MCF 10A (cell line): ENCODE measurements at regions not wholly inside any gene's neighbourhood (a gene's known extent, or its start where the extent isn't known, plus 50 kb on each side); places are given as distances from the start of the nearest gene placed in this dataset.

Experiments used
- BruUV-seq: library from RNA; stranded (reverse); fragments of 400-500 nt; replicated peaks from 2 replicates; lab custom pipeline; 2021; lab: Mats Ljungman, UMichigan
- CTCF ChIA-PET: fragments of 300-600 bp; sonication (Branson Sonifier 250); formaldehyde crosslinking; extraction: SDS; loops from one replicate; lab custom pipeline; 2021; ENCODE audit warnings: antibody characterized with exemption, inconsistent platforms; lab: Yijun Ruan, JAX
- POLR2A ChIA-PET: fragments of 300-600, 350-650 bp; sonication (Branson Sonifier 250); formaldehyde crosslinking; extraction: SDS; loops from one replicate; lab custom pipeline; 2020; ENCODE audit warnings: antibody characterized with exemption, inconsistent platforms; lab: Yijun Ruan, JAX
- DNase-seq: peaks from one replicate; pipeline ENCODE4 v3.0.0-alpha.2; 2018; ENCODE audit not compliant: unreplicated experiment
- H3K27ac Mint-ChIP-seq: one replicate; pipeline ENCODE4 v1.8.0; 2022; ENCODE audit warnings: mild to moderate bottlenecking, low read depth, mixed read lengths; ENCODE audit not compliant: unreplicated experiment
- H3K27me3 Mint-ChIP-seq: one replicate; pipeline ENCODE4 v1.8.0; 2022; ENCODE audit warnings: mixed read lengths; ENCODE audit not compliant: insufficient read depth, unreplicated experiment
- H3K36me3 Mint-ChIP-seq: one replicate; pipeline ENCODE4 v1.8.0; 2022; ENCODE audit warnings: mild to moderate bottlenecking, moderate library complexity, mixed read lengths; ENCODE audit not compliant: insufficient read depth, unreplicated experiment
- H3K4me1 Mint-ChIP-seq: one replicate; pipeline ENCODE4 v1.8.0; 2022; ENCODE audit warnings: mixed read lengths; ENCODE audit not compliant: insufficient read depth, unreplicated experiment
- H3K4me3 Mint-ChIP-seq: one replicate; pipeline ENCODE4 v1.8.0; 2022; ENCODE audit warnings: mild to moderate bottlenecking, moderate library complexity, mixed read lengths; ENCODE audit not compliant: unreplicated experiment
- H3K9me3 Mint-ChIP-seq: one replicate; pipeline ENCODE4 v1.8.0; 2022; ENCODE audit warnings: mixed read lengths; ENCODE audit not compliant: unreplicated experiment
- CTCF ChIP-seq: fragments of 200-600 bp; IDR thresholded peaks from one replicate; pipeline ENCODE4 v1.8.0; 2022; ENCODE audit warnings: antibody characterized with exemption, mild to moderate bottlenecking; ENCODE audit not compliant: unreplicated experiment
- intact Hi-C: fragments of 100-400 bp; cut with micrococcal nuclease; formaldehyde crosslinking; loops from 2 replicates; pipeline ENCODE4 v1.14.1; 2022

GRCh38 chr10:14448197-14448990 is 117.7 kb upstream of the FRMD4A start:
- TF ChIP-seq CTCF: no peak
- Mint-ChIP-seq H3K9me3 (peaks cover 13% of the 10 kb centered on the region), H3K36me3 (no peaks in the 10 kb centered on the region), H3K27me3 (no peaks in the 10 kb centered on the region), H3K27ac (no peak overlapping the region), H3K4me1 (no peaks in the 10 kb centered on the region), H3K4me3 (no peak overlapping the region)
- DNase-seq: no peak
- intact Hi-C loops: no loop called here
- ChIA-PET CTCF (interaction anchor here (0.8 kb wide), 1 partner anchor 51 kb away, joined by 3 read pairs; no protein-coding TSS in a partner anchor), POLR2A (no interaction called here)
- BruUV-seq: no TSS peak

GRCh38 chr10:14447094-14447839 is 116.5 kb upstream of the FRMD4A start:
- peaks cover 13% of the 10 kb centered on the region for H3K9me3 Mint-ChIP-seq
- H3K4me1 Mint-ChIP-seq: no peaks in the 10 kb centered on the region
- ChIA-PET CTCF (no interaction called here), POLR2A (interaction anchor here (0.7 kb wide), 1 partner anchor 393 kb away, joined by 4 read pairs; no protein-coding TSS in a partner anchor)
- H3K4me3 Mint-ChIP-seq: no peak overlapping the region
- intact Hi-C loops: no loop called here
- TF ChIP-seq CTCF: no peak
- no peak overlapping the region for H3K27ac Mint-ChIP-seq
- BruUV-seq: no TSS peak
- DNase-seq: no peak
- H3K27me3 Mint-ChIP-seq: no peaks in the 10 kb centered on the region
- no peaks in the 10 kb centered on the region for H3K36me3 Mint-ChIP-seq

GRCh38 chr10:14439451-14440259 is 108.9 kb upstream of the FRMD4A start:
- Mint-ChIP-seq H3K9me3 (no peaks in the 10 kb centered on the region), H3K4me1 (no peaks in the 10 kb centered on the region), H3K27ac (no peak overlapping the region), H3K27me3 (no peaks in the 10 kb centered on the region), H3K36me3 (no peaks in the 10 kb centered on the region), H3K4me3 (no peak overlapping the region)
- CTCF ChIA-PET: interaction anchor here (0.5 kb wide), 1 partner anchor 288 kb away, joined by 3 read pairs; no protein-coding TSS in a partner anchor
- intact Hi-C loops: no loop called here
- BruUV-seq: no TSS peak
- no peak for TF ChIP-seq CTCF
- no peak for DNase-seq
- POLR2A ChIA-PET: interaction anchor here (1.2 kb wide), 1 partner anchor 19 kb away, joined by 4 read pairs; no protein-coding TSS in a partner anchor
